RWPE1 (cell line): ENCODE measurements at regions not wholly inside any gene's neighbourhood (a gene's known extent, or its start where the extent isn't known, plus 50 kb on each side); places are given as distances from the start of the nearest gene placed in this dataset.

ENCODE experiments used
- CTCF ChIA-PET: fragments of 350-600 bp; sonication (Branson Sonifier 250); formaldehyde crosslinking; extraction: SDS; loops from one replicate; lab custom pipeline; 2021; lab: Yijun Ruan, JAX
- POLR2A ChIA-PET: fragments of 400-600 bp; formaldehyde crosslinking; extraction: SDS; loops from one replicate; lab custom pipeline; 2020; ENCODE audit warnings: antibody characterized with exemption; ENCODE audit not compliant: low non-redundant PET; lab: Yijun Ruan, JAX
- DNase-seq: peaks from one replicate; pipeline ENCODE4 v3.0.0; 2012; ENCODE audit warnings: low spot score
- H3K27ac ChIP-seq: fragments of 450-650 bp; 2 replicates; pipeline ENCODE4 v1.5.1; 2017
- TF ChIP-seq, protein P1 (sequence below): fragments of 450-650 bp; conservative IDR thresholded peaks from 2 replicates; pipeline ENCODE4 v1.5.1; 2017; ENCODE audit warnings: low read depth, mild to moderate bottlenecking

DNA sequence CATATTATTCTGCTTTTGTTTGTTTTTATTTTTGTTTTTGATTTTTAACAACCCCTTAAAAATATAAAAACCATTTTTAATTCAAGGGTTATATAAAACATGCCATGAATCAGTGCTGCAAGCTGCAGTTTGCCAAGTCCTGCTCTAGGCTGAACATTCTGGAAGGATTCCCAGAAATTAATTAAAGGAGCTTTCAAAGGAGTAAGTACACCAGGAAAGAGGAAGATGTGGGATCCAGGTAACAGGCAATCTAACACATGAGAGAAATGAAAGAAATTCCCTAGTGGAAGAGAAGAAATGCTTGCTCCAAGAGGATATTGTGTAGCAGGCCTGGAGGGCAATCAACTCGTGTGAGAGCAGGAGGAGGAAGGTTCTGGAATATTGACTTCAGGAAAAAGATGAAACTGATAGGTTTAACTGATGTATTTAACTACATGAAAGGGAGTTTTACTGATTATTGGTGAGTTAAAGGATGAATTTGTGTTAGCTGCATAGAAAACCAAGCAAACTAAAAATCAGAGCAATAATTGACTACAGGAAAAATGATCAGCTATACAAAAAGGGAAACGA, 146.0 kb upstream of the PHACTR1 start:
- CTCF ChIA-PET, result no interaction called here
- TF ChIP-seq, protein P1, sequence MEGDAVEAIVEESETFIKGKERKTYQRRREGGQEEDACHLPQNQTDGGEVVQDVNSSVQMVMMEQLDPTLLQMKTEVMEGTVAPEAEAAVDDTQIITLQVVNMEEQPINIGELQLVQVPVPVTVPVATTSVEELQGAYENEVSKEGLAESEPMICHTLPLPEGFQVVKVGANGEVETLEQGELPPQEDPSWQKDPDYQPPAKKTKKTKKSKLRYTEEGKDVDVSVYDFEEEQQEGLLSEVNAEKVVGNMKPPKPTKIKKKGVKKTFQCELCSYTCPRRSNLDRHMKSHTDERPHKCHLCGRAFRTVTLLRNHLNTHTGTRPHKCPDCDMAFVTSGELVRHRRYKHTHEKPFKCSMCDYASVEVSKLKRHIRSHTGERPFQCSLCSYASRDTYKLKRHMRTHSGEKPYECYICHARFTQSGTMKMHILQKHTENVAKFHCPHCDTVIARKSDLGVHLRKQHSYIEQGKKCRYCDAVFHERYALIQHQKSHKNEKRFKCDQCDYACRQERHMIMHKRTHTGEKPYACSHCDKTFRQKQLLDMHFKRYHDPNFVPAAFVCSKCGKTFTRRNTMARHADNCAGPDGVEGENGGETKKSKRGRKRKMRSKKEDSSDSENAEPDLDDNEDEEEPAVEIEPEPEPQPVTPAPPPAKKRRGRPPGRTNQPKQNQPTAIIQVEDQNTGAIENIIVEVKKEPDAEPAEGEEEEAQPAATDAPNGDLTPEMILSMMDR, result no peak
- POLR2A ChIA-PET, result interaction anchor here (0.7 kb wide), 1 partner anchor 69 kb away, joined by 3 read pairs; no protein-coding TSS in a partner anchor
- DNase-seq, result peak; percentile 38
- H3K27ac ChIP-seq, result 0 out of 2 replicates have a peak overlapping the region, but pooled peaks have one; percentile 70

DNA sequence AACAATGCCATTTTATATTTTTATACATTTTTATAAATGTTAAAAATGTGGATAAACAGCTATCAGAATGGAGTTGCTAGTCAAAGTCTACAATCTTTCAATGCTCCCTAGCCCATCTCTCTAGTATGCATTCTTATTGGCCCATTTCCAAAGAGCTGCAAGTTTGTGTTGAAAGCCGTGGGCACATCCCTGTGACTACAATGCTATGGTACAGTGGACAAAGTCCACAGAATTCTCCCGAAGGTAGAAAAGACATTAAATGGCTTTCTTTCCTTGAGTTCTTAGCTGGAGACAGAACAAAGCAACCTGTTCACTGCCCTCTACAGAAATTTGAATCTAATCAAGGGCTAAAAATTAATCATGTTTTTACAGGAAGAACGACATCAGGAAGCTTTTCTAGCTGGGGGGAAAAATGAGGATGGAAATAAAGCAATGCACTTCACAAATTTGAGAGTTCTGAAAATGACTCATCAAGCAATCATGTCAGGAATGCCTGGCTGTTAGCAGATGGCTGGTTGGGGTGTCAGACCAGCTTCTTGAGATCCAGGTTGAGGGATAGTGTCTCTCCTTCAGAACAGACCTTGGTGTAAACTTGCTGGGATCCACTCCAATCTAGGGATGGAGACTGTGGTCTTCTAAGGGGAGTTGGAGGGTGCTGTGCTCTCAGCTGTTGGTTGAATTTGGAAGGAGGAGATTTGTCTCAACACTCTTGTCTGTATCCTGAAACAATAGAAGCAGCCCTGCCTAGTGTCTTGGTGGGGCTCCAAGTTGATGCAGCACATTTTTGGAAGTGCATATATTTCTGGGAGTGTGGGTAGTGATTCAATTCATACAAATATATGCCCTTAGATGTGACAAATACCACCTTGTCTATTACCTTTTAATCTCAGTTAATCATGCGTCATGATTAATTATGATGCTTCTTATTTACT, 143.4 kb upstream of the PHACTR1 start:
- POLR2A ChIA-PET, result no interaction called here
- CTCF ChIA-PET, result no interaction called here
- peak; percentile 81 for DNase-seq
- TF ChIP-seq, protein P1, result no peak
- H3K27ac ChIP-seq, result peak overlapping the region; percentile 76

DNA sequence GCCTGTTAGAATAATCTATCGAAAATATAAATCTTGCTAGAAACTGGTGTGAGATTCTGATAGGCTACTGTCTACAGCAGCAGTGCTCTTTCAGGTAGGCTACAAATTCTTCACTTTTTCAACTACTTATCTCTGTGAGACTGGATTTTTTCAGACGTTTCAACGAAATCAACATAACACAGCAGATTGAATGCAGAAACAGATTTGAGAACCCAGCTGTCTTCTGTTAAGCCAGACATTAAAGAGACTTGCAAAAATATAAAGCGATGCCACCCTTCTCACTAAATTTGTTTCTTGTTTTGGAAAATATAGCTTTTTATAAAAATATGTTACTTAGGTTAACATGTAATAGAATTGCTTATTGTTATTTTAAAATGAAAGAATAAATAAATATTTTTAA, 140.6 kb upstream of the PHACTR1 start:
- no peak overlapping the region for H3K27ac ChIP-seq
- no peak for DNase-seq
- CTCF ChIA-PET, result interaction anchor here (0.5 kb wide), 1 partner anchor 103 kb away, joined by 3 read pairs; no protein-coding TSS in a partner anchor
- TF ChIP-seq, protein P1, result no peak
- POLR2A ChIA-PET, result no interaction called here

DNA sequence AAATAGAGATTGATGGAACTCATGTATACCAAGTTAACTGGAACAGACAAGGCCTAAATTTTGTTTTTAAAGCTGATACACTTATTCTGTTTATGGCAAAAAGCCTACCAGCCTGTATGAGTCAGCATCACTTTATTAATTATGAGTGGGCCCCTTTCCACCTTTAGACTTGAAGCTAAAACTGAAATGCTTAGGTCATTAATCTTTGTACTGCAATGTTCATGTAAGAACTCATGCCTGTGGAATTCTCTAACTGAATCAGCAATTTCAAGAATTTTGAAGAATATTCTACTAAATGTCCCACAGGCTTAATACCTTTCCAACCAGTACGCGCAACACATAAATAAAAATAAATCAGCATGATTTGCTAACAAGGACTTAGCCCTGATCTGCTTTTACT, 140.2 kb upstream of the PHACTR1 start:
- TF ChIP-seq, protein P1, result no peak
- no peak overlapping the region for H3K27ac ChIP-seq
- CTCF ChIA-PET, result interaction anchor here (0.5 kb wide), 1 partner anchor 104 kb away, joined by 3 read pairs; no protein-coding TSS in a partner anchor
- POLR2A ChIA-PET, result no interaction called here
- peak; percentile 67 for DNase-seq

DNA sequence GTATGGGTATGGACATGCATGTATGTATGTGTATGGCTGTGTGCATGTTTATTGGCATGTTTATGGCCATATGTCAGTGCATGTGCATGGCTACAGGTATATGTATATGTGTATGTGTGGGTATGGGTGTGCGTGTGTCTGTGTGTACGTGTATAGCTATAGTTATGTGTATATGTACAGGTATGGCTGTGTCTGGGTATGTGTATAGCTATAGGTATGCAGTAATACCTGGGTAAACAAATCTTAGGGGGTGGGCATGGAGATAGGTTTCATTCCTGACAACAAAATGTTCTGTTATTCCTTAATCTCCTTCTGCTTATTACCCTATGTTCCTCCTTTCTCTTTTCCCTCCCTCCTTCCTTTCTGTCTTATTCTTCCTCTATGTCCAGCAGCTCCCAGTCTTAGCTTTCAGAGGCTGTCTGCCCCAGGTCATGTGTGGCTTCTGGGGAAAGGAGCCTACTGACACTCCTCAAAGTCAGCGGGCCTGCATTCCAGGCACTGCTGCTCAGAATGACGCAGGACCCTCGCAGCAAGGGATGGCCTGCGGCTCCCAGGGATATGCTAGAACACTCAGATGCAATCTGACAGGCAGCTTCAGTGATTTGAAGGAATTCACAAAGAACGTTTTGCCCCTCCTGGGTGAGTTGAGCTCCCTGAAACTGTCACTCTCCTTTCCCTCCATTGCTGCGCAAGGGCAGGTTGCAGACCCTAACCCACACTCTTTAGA, 139.3 kb upstream of the PHACTR1 start:
- CTCF ChIA-PET, result interaction anchor here (0.5 kb wide), 1 partner anchor 254 kb away, joined by 3 read pairs; no protein-coding TSS in a partner anchor
- TF ChIP-seq, protein P1, result no peak
- POLR2A ChIA-PET, result interaction anchor here (0.5 kb wide), 1 partner anchor 141 kb away, joined by 16 read pairs; no protein-coding TSS in a partner anchor
- H3K27ac ChIP-seq, result peak overlapping the region; percentile 81
- peak; percentile 26 for DNase-seq

DNA sequence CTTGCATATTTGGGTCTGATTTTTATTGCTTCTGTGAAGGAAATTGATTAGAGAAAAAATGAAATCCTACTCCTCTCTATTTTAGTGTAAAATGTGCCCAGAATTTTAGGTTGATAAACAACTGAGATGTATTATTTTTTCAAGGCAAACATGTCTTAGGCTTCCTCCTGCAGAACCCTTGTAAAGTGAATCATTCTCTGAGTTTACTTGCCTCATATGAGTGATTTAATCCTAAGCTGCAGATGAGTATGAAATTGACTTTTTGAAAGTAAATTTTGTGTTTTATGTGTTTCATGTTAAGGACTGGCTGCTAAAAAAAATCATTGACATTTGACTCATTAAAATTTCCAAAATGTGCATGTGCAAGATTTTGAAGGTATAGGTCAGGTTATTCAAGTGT, 138.5 kb upstream of the PHACTR1 start:
- CTCF ChIA-PET, result interaction anchor here (0.5 to 0.6 kb wide), 2 partner anchors 255 to 424 kb away, joined by 3 read pairs; no protein-coding TSS in a partner anchor
- no peak overlapping the region for H3K27ac ChIP-seq
- TF ChIP-seq, protein P1, result no peak
- POLR2A ChIA-PET, result no interaction called here
- no peak for DNase-seq
